ENCODE measurements at regions not wholly inside any gene's neighbourhood (a gene's known extent, or its start where the extent isn't known, plus 50 kb on each side); places are given as distances from the start of the nearest gene placed in this dataset.

DNA sequence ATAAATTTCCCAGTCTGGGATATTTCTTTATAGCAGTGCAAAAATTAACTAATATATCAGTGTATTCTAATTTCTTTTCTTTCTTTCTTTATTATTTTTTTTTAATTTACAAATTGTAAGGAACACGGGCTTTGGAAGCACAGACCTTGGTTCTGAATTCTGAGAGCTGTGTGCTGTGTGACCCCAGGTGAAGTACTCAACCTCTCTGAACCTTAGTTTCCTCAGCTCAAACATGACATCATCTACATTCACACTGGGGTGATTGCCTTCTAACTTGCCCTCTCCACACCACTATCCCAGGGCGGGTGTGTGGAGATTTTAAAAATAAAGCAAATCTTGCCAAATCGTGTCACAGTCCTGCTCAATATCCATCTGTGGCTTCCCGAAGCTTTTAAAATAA is 282.8 kb downstream of the C12orf75 start:
- Histone ChIP-seq H3K4me2 (ENCODE audit: low read depth, low read length, poor library complexity, severe bottlenecking) (no peak overlapping the region), H4K20me1 (ENCODE audit: insufficient read depth, low read depth, low read length) (no peaks in the 10 kb centered on the region), H3K9ac (ENCODE audit: low read length) (no peak overlapping the region), H2AFZ (ENCODE audit: low read length) (no peak overlapping the region), H3K4me1 (ENCODE audit: low read length) (no peaks in the 10 kb centered on the region), H3K4me3 (ENCODE audit: low read length) (no peak overlapping the region), H3K9me3 (ENCODE audit: low read length) (no peaks in the 10 kb centered on the region), H3K27ac (ENCODE audit: low read length) (no peak overlapping the region), H3K27me3 (ENCODE audit: low read length) (no peaks in the 10 kb centered on the region), H3K36me3 (ENCODE audit: insufficient read depth, low read length) (no peaks in the 10 kb centered on the region), H3K79me2 (ENCODE audit: low read length) (no peaks in the 10 kb centered on the region), H3K9me2 (replicated peaks; ENCODE audit: insufficient read depth, low read length) (no peaks in the 10 kb centered on the region)
- DNase-seq, result no peak

DNA sequence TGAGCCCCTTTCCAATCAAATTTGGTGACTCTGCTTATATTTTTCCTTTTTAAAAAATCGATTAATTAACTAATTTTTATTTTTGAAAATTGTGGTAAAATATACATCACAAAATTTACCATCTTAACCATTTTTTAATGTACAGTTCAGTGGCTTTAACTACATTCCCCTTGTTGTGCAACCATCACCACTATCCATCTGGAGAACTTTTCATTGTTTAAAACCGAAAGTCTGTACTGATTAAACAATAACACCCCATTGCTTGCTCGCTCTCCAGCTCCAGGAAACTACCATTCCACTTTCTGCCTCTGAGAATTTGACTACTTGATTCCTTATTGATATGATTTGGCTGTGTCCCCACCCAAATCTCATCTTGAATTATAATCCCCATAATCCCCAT is 283.4 kb downstream of the C12orf75 start:
- Histone ChIP-seq H2AFZ (ENCODE audit: low read length) (no peak overlapping the region), H3K9me2 (replicated peaks; ENCODE audit: insufficient read depth, low read length) (no peaks in the 10 kb centered on the region), H3K27me3 (ENCODE audit: low read length) (no peaks in the 10 kb centered on the region), H3K79me2 (ENCODE audit: low read length) (no peaks in the 10 kb centered on the region), H3K9me3 (ENCODE audit: low read length) (no peaks in the 10 kb centered on the region), H3K27ac (ENCODE audit: low read length) (no peak overlapping the region), H3K4me3 (ENCODE audit: low read length) (no peak overlapping the region), H3K4me2 (ENCODE audit: low read depth, low read length, poor library complexity, severe bottlenecking) (no peak overlapping the region), H4K20me1 (ENCODE audit: insufficient read depth, low read depth, low read length) (no peaks in the 10 kb centered on the region), H3K4me1 (ENCODE audit: low read length) (no peaks in the 10 kb centered on the region), H3K36me3 (ENCODE audit: insufficient read depth, low read length) (no peaks in the 10 kb centered on the region), H3K9ac (ENCODE audit: low read length) (no peak overlapping the region)
- no peak for DNase-seq

DNA sequence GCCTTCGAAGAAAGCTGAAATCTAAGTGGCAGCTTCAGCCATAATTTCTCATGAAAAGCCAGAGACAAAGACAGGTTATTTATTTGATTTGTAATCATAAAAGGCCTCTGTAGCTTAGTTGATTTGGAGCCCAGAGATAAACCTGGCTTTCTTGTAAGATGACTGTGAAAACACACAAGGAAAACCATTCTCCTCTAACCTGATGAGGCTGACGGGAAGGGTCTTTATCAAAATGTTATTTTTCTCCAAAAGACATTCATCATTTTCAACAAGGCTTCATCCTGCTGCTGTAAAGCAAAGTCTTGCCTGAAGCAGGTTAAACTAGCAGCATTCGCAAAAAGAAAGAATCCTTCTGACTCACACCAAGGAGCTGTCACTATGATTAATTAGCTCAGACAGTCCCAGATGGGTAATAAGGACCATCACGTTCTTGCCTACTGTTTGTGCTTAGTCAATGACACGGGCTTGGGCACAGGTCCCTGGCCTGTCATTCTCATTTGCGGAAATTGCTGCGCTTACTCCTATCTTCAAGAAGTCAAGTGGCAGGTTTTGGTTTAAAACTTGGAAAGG is 286.6 kb downstream of the C12orf75 start:
- no peak overlapping the region for H3K4me2 ChIP-seq (ENCODE audit: low read depth, low read length, poor library complexity, severe bottlenecking)
- no peak for DNase-seq
- no peaks in the 10 kb centered on the region for H3K36me3 ChIP-seq (ENCODE audit: insufficient read depth, low read length)
- H3K27ac ChIP-seq (ENCODE audit: low read length), result no peak overlapping the region
- H3K9me2 ChIP-seq (replicated peaks; ENCODE audit: insufficient read depth, low read length), result no peaks in the 10 kb centered on the region
- H3K79me2 ChIP-seq (ENCODE audit: low read length), result no peaks in the 10 kb centered on the region
- H3K27me3 ChIP-seq (ENCODE audit: low read length), result no peaks in the 10 kb centered on the region
- H2AFZ ChIP-seq (ENCODE audit: low read length), result no peak overlapping the region
- no peaks in the 10 kb centered on the region for H4K20me1 ChIP-seq (ENCODE audit: insufficient read depth, low read depth, low read length)
- H3K4me3 ChIP-seq (ENCODE audit: low read length), result no peak overlapping the region
- H3K9ac ChIP-seq (ENCODE audit: low read length), result no peak overlapping the region
- no peaks in the 10 kb centered on the region for H3K4me1 ChIP-seq (ENCODE audit: low read length)
- H3K9me3 ChIP-seq (ENCODE audit: low read length), result no peaks in the 10 kb centered on the region

DNA sequence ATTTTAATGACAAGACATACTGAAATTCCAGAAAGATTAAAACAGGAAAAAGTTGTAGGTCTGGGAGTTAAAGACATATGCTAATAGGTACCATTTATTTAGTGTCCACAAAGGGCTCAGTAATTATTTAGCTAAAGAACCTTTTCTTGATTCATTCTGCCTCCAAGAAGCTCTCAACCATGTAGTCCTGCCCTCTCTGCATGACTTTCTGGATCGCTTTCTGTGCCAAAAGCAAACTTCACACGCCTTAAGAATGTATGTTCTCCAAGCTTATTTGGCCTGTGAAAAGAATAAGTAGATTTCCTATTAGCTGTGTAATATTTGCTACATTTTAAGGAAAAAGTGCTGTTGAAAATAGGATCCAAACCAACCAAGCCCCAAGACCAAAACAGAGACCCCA is 291.7 kb downstream of the C12orf75 start:
- Histone ChIP-seq H3K9ac (ENCODE audit: low read length) (no peak overlapping the region), H3K36me3 (ENCODE audit: insufficient read depth, low read length) (no peaks in the 10 kb centered on the region), H3K27ac (ENCODE audit: low read length) (no peak overlapping the region), H3K27me3 (ENCODE audit: low read length) (no peaks in the 10 kb centered on the region), H3K9me2 (replicated peaks; ENCODE audit: insufficient read depth, low read length) (no peaks in the 10 kb centered on the region), H3K4me2 (ENCODE audit: low read depth, low read length, poor library complexity, severe bottlenecking) (no peak overlapping the region), H2AFZ (ENCODE audit: low read length) (no peak overlapping the region), H3K4me3 (ENCODE audit: low read length) (no peak overlapping the region), H3K9me3 (ENCODE audit: low read length) (no peaks in the 10 kb centered on the region), H3K4me1 (ENCODE audit: low read length) (no peaks in the 10 kb centered on the region), H3K79me2 (ENCODE audit: low read length) (no peaks in the 10 kb centered on the region), H4K20me1 (ENCODE audit: insufficient read depth, low read depth, low read length) (no peaks in the 10 kb centered on the region)
- no peak for DNase-seq

DNA sequence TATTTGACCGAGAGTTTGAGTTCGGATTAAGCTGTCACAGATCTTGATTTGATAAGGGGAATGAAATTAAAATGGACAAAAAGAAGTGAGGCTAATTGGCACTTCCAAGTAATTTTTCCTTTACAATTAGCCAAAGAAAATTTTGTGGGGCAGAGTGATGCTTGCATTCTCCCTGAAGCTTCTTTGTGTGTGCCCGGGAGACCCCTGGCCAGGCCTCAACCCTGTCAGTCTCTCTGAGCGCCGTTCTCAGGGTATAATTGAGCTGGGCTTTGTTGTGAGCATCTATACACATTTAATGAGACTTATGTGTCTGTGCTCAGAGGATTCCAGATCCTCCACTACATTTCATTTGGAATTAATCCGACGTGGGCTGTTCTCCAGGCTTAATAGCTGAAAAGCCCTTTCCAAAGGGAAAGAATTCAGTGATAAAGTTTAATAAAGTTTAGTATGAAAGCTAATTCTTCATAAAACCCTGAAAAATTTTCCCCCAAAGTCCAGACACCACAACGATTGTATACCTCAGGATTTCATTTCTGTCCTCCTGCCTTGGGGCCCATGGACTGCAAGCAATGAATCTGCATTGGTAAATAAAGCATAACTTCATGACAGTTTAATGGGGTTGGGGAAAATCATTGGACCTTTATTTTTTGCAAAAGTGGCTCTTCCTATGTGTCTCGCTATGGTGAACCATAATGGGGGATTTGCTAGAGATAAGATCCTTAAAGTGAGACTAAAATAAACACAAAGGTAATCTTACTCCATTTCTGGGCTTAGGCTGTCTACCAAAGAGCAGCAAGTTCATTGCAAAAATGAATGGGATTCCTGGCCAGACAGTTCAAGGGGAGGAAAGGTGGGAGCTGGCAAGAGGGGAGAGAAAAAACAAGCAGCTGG is 292.6 kb downstream of the C12orf75 start:
- no peak for DNase-seq
- no peak overlapping the region for H2AFZ ChIP-seq (ENCODE audit: low read length)
- H3K27ac ChIP-seq (ENCODE audit: low read length), result no peak overlapping the region
- H4K20me1 ChIP-seq (ENCODE audit: insufficient read depth, low read depth, low read length), result no peaks in the 10 kb centered on the region
- H3K4me2 ChIP-seq (ENCODE audit: low read depth, low read length, poor library complexity, severe bottlenecking), result no peak overlapping the region
- H3K9me2 ChIP-seq (replicated peaks; ENCODE audit: insufficient read depth, low read length), result no peaks in the 10 kb centered on the region
- H3K79me2 ChIP-seq (ENCODE audit: low read length), result no peaks in the 10 kb centered on the region
- H3K27me3 ChIP-seq (ENCODE audit: low read length), result no peaks in the 10 kb centered on the region
- H3K9me3 ChIP-seq (ENCODE audit: low read length), result no peaks in the 10 kb centered on the region
- H3K4me3 ChIP-seq (ENCODE audit: low read length), result no peak overlapping the region
- no peaks in the 10 kb centered on the region for H3K4me1 ChIP-seq (ENCODE audit: low read length)
- H3K9ac ChIP-seq (ENCODE audit: low read length), result no peak overlapping the region
- no peaks in the 10 kb centered on the region for H3K36me3 ChIP-seq (ENCODE audit: insufficient read depth, low read length)

DNA sequence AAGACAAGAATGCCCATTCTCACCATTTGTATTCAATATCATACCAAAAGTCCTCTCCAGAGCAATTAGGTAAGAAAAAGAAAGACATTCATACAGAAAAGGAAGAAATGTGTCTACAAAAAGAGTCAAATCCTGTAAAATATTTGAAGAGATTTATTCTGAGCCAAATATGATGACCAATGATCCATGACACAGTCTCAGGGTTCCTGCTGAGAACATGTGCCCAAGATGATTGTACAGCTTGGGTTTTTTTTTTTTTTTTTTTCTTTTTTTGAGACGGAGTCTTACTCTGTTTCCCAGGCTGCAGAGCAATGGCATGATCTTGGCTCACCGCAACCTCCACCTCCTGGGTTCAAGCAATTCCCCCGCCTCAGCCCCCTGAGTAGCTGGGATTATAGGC is 296.2 kb downstream of the C12orf75 start:
- Histone ChIP-seq H3K79me2 (ENCODE audit: low read length) (no peaks in the 10 kb centered on the region), H2AFZ (ENCODE audit: low read length) (no peak overlapping the region), H4K20me1 (ENCODE audit: insufficient read depth, low read depth, low read length) (no peaks in the 10 kb centered on the region), H3K27me3 (ENCODE audit: low read length) (no peaks in the 10 kb centered on the region), H3K9me2 (replicated peaks; ENCODE audit: insufficient read depth, low read length) (no peaks in the 10 kb centered on the region), H3K9me3 (ENCODE audit: low read length) (no peaks in the 10 kb centered on the region), H3K27ac (ENCODE audit: low read length) (no peak overlapping the region), H3K4me3 (ENCODE audit: low read length) (no peak overlapping the region), H3K4me1 (ENCODE audit: low read length) (no peaks in the 10 kb centered on the region), H3K36me3 (ENCODE audit: insufficient read depth, low read length) (no peaks in the 10 kb centered on the region), H3K4me2 (ENCODE audit: low read depth, low read length, poor library complexity, severe bottlenecking) (no peak overlapping the region), H3K9ac (ENCODE audit: low read length) (no peak overlapping the region)
- DNase-seq, result no peak

DNA sequence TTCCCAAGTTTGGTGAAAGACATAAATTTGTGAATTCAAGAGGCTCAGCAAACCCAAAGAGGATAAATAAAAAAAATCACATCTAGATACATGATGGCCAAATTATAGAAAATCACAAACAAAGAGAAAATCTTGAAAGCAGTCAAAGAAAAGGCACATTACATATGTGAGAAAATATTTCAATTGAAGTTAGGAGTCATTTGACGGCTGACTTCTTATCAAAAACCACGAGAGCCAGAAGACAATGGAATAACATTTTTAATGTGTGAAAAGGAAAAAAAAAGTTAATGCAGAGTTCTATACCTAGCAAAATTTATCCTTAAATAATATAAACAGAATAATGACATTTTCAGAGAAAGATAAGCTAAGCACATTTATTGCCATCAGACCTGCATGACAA is 307.0 kb downstream of the C12orf75 start:
- Histone ChIP-seq H3K27me3 (ENCODE audit: low read length) (no peaks in the 10 kb centered on the region), H2AFZ (ENCODE audit: low read length) (no peak overlapping the region), H3K79me2 (ENCODE audit: low read length) (no peaks in the 10 kb centered on the region), H3K9ac (ENCODE audit: low read length) (no peak overlapping the region), H3K9me3 (ENCODE audit: low read length) (no peaks in the 10 kb centered on the region), H4K20me1 (ENCODE audit: insufficient read depth, low read depth, low read length) (no peaks in the 10 kb centered on the region), H3K4me2 (ENCODE audit: low read depth, low read length, poor library complexity, severe bottlenecking) (no peak overlapping the region), H3K4me1 (ENCODE audit: low read length) (no peaks in the 10 kb centered on the region), H3K27ac (ENCODE audit: low read length) (no peak overlapping the region), H3K9me2 (replicated peaks; ENCODE audit: insufficient read depth, low read length) (no peaks in the 10 kb centered on the region), H3K4me3 (ENCODE audit: low read length) (no peak overlapping the region), H3K36me3 (ENCODE audit: insufficient read depth, low read length) (no peaks in the 10 kb centered on the region)
- DNase-seq, result no peak

DNA sequence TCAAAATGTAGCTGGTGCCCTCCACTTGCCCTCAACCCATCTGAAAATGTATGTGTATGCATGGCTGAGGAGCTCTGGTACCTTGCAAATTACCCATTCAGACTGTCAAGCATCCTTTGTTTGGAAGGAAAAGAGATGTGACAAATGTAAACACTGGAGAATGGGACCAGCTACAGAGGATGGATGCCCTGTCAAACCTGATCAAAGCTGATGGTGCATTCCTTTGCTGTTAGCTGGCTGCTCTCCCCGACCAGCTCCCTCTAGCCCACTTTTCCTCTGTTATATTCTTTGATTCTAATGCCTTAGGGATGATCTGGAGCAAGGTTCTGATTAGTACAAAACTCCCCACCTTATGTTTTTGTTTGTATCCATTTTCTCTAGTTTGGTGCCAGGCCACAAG is 310.3 kb downstream of the C12orf75 start:
- no peak overlapping the region for H3K4me2 ChIP-seq (ENCODE audit: low read depth, low read length, poor library complexity, severe bottlenecking)
- H2AFZ ChIP-seq (ENCODE audit: low read length), result no peak overlapping the region
- no peak overlapping the region for H3K27ac ChIP-seq (ENCODE audit: low read length)
- no peak for DNase-seq
- H3K9me2 ChIP-seq (replicated peaks; ENCODE audit: insufficient read depth, low read length), result no peaks in the 10 kb centered on the region
- H3K4me3 ChIP-seq (ENCODE audit: low read length), result no peak overlapping the region
- H3K4me1 ChIP-seq (ENCODE audit: low read length), result no peaks in the 10 kb centered on the region
- no peaks in the 10 kb centered on the region for H3K36me3 ChIP-seq (ENCODE audit: insufficient read depth, low read length)
- no peaks in the 10 kb centered on the region for H3K79me2 ChIP-seq (ENCODE audit: low read length)
- H3K9me3 ChIP-seq (ENCODE audit: low read length), result no peaks in the 10 kb centered on the region
- H4K20me1 ChIP-seq (ENCODE audit: insufficient read depth, low read depth, low read length), result no peaks in the 10 kb centered on the region
- H3K9ac ChIP-seq (ENCODE audit: low read length), result no peak overlapping the region
- H3K27me3 ChIP-seq (ENCODE audit: low read length), result no peaks in the 10 kb centered on the region

Measured in Karpas-422 (cell line).